ENCODE measurements at regions not wholly inside any gene's neighbourhood (a gene's known extent, or its start where the extent isn't known, plus 50 kb on each side); places are given as distances from the start of the nearest gene placed in this dataset.

DNA sequence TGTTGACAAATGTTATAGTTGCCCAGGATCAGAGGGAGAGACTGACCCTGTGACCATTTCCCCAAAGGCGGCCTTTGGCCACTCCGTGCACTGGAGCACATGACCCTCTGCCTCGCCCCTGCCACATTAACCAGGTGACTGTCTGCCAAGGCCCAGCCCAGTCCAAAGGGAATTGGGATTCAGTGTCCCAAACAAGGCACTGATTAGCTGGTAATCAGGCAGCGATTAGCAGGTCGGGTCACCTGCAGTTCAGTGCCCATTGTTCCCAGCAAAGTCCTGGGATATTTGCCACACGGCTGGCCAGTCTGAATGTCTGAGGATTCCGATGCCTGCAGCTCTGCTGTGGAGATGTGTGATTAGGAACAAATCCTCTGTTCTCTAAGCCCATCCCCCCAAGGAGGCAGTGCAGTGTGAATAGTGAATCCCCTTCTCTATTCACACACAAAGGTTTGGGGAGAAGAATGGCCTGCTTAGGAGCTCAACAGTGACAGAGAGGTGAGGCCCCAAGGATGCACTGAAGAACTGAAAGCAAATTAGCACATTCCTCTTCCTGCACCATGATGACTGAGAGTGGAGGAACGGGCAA lies 123.1 kb upstream of the MAF start:
- DNase-seq = no peak

- no peak for DNase-seq
Observed at GRCh38 chr16:79721270-79721669, 120.7 kb upstream of the MAF start.

DNA sequence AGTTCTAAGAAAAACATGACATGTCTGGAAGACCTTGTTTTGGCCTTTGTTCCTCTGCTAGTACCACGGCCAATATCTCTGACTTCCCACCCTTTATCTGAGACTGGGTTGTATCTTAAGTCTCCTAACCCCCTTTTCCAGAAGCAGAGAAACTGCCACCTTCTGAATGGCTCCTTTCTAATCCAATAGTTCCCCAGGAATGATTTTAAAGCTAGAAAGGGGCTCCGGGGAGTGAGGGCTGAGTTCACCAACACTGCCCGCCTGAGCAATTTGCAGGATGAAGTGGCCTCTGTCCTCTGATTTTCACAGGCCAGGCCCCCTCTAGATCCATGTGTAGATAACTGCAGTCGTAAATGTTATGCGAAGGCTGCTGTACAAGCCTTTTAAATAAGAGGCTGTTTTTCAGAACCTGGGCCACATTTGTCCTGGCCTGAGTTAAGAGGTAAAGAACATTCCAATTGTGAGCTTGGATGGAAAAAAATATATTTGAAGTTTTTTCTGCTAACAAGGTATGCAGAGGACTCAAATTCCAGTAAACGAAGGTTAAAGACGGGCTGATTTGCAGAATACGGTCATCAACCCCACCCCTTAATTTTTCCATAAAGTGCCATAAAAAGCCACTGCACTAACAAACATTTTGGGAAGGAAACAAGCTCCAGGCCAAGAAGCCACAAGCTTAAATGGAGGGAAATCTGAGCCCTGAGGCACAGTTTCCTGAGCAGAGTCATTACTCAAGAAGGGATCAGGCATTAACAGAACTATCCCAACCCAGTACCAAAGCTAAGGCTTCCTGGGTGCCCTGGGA lies 117.0 kb upstream of the MAF start:
- no peak for DNase-seq

DNA sequence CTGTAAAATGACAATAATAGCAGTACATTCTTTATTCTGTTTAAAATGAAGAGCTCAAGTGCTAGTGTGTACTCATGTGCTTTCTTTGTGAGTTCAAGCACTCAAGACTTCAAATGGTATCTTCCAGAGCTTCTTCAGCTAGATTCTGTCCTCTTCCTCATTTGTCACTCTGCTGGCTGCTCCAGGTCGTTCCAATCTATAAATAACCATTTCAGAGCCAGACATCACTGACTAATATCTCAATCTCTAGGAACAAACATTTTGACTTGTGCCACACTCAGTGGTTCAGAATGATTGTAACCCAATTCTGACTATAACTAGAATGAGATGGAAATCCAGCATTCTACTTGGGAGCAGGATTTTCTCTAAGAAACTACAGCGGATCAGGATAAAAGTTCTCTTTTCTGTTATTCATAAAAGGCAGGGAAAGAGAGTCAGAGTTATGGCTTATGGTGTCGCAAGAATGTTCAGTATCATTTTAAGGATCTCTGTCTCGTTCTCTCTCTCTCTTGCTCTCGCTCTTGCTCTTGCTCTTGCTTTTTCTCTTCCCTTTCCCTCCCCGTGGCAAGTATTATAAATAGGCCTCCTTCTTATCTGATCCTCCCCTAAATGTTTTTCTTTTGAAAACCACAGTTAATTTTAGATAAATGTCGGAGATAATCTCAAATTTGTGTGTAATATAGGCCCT lies 116.3 kb upstream of the MAF start:
- no peak for DNase-seq

DNA sequence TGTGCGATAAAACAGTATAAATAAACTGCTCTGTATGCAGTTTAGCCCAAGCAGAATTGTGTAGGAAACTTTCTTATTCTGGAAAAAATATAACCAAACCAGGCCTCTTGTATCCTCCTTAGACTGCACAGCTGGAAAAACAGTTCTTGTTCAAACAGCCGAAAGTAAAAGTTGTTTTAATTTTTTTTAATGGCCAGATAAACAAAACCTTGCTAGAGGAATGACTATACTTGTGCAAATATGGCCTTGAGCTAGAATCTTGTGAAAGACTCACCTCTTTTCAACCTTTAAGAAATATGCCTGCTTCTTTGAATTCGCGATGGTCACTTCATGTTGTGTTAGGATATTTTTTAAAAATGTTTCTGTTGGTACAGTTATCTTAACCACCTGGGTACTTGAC lies 114.5 kb upstream of the MAF start:
- DNase-seq = no peak

GRCh38 chr16:79714440-79714839 lies 113.9 kb upstream of the MAF start:
- no peak for DNase-seq

DNA sequence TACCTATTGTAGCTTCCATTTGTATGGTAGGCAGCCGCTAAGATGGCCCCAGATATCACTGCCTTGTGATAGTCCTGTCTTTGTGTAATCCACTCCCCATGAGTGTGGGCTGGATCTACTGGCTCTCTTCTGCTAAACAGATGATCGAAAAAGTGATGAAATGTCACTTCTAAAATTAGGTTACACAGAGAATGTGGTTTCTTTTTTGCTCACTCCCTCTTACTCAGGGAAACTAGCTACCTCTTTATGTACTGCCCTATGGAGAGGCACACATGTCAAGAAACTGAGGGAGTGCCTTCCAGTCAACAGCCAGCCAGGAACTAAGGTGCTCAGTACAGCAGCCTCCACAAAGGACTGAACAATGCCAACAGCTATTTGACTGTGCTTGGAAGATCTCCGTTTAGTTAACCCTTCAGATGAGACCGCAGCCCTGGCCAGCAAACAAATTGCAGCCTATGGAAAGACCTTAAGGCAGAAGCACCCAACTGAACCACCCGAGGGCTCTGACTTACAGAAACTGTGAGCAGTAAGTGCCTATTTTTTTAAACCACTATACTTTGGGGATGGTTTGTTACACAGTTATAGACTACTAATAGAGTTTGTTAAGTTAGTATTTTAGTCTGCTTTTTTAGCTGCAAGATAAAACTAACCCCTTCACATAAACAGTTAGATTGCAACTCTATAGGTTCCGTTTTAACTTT lies 113.2 kb upstream of the MAF start:
- DNase-seq = no peak

DNA sequence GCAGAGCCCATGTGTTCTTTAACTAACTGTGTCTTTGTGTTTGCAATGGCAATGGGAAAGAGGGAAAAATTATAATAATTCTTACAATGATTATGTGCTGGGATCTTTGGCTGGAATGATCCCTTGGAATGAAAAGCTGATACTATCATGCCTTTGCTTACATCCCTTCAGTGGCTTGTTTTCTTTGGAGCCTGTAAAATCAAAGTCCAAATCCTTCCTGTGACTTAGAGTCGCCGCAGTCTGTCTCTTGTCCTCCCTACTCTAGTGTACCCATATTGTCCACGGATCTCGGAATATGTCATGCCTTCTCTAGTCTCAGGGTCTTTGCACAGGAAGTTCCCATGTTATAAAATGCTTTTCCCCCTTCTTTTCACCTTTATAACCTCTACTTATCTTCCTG lies 111.7 kb upstream of the MAF start:
- no peak for DNase-seq

- no peak for DNase-seq
Observed at GRCh38 chr16:79707876-79708275, 107.3 kb upstream of the MAF start.

- DNase-seq = no peak
Observed at GRCh38 chr16:79703066-79703465, 102.5 kb upstream of the MAF start.

DNA sequence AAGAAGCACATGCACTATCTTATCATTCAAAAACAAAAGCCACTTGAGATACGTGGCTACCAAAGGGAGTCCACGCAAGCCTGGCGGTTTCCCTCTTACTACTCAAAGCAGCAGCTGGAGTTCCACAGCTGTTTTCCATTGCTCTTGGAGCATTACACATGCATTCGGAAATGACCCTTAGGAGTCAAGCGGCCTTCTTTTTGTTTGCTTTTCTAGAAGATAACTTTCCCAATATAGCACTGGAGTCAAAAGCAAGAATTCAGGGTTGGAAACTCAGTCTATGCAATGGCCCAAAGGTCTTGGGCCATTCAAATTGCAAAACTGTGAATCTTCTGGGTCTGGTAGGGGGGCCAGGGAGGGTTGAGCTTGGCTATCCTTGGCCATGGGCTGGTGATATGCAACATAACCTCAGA lies 97.8 kb upstream of the MAF start:
- no peak for DNase-seq

DNA sequence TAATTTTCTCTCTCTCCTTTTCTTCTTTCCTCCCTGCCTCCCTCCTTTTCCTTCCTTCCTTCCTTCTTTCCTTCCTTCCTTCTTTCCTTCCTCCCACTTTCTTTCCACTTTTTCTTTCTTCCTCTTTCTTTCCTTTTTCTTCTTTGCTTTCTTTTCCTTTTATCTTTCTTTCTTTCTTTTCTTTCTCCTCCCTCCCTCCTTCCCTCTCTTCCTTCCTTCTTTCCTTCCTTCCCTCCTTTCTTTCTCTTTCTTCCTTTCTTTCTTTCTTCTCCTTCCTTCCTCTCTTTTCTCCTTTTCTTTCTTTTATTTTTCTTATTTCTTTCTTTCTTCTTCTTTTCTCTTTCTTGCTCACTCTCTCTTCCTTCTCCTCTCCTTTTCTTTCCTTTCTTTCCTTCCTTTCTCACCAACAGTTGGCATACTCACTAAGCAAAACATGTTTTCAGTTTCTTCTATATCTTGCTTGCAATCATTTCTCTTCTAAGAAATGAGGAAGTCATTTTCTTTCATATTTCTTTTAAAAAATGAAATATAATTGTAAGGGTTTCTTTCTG lies 97.1 kb upstream of the MAF start:
- DNase-seq = no peak

GRCh38 chr16:79691007-79691406 lies 90.5 kb upstream of the MAF start:
- no peak for DNase-seq

GRCh38 chr16:79690159-79690558 lies 89.6 kb upstream of the MAF start:
- DNase-seq = no peak

DNA sequence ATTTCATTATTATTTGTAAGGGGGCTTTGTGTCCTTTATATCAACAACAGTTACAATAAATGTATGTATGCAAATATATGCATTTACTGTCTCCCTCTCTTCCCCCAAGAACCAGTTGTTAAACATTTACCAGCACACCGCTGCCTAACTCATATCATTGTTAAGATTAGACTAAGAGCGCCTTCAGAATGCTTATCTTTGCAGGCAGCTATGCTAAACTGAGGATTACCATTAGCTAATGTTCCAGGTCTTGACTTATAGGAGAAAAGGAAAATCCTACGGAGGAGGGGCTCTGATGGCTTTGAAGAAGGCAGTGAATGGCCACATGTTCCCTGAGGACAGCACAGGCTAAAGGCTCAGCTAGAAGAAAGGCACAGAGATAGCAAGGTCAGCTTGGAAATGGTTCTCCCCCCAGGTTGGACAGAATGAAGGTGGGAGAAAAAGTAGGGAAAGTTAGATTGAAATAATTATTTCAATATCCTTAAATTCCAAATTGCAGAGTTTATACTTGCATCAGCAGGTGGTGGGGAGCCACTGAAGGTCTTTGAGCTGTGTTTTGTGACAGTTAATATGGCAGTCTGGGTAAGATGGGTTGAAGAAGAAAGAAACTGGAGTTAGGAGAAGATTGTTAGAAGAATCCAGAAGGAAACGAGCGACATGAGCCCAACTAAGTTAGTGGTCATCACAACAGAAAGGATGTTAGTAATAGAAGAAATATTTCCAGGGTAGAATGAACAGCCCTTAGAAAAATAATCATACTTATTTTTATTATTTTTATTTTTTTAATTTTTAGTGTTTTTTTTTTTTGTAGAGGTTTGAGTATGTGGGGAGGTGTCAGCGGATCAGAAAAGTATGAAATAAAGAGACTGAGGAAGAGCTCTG lies 87.0 kb upstream of the MAF start:
- no peak for DNase-seq

- no peak for DNase-seq
Observed at GRCh38 chr16:79685871-79686270, 85.3 kb upstream of the MAF start.

- no peak for DNase-seq
Observed at GRCh38 chr16:79679334-79679733, 78.8 kb upstream of the MAF start.

GRCh38 chr16:79677799-79678530 lies 77.4 kb upstream of the MAF start:
- DNase-seq = no peak

DNA sequence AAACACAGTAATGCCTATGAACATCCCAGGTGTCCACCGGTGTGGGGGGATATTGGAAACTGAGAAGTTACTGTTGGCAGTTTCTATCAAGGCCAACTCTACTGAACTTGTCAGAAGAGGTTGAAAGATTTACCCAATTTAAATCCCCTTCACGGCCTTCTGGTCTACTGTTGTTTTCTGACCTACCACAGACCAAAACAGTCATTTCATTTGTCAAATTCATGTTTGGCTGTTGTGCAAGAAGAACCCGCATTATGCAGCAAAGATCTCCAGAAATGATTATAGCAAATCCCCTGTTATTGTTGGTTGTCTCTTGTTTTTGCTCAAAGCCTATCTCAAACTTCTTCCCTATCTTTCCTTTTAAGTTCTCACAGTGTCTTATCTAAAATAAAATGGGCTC lies 73.1 kb upstream of the MAF start:
- DNase-seq = no peak

DNA sequence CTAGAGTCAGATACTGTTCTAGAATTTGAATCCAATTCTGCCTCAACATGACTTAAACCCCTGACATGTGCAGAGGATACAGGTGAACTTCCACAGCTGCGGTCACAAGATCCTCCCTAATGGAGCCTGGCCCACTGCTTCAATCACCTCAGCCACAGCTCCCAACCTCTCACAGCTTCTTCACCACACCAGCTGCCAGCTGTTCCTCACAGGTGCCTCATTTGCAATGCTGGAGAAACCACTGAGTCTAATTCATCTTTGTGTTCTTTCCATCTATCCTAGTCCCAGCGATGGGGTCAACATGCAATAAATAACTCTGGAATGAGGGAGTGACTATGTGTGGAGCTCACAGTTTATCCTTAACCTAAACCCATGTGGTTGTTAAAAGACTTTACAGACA lies 72.0 kb upstream of the MAF start:
- no peak for DNase-seq

DNA sequence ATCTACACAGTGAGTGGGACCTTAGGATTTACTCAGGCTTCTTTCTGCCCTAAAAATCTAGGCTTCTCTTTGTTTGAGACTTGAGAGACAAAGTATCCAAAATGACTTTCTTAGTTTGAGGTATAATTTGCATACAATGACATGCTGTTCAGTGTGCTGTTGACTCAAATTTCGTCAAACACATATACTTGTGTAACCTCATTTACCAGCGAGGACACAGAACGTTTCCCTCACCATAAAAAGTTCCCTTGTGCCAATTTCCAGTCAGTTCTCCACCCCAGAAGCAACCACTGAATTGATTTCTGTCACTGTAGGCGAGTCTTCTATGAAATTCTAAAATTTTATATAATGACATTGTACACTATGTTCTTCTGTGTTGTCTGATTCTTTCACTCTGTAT lies 68.0 kb upstream of the MAF start:
- DNase-seq = no peak

GRCh38 chr16:79665970-79666369 lies 65.4 kb upstream of the MAF start:
- no peak for DNase-seq
